ENCODE measurements at regions not wholly inside any gene's neighbourhood (a gene's known extent, or its start where the extent isn't known, plus 50 kb on each side); places are given as distances from the start of the nearest gene placed in this dataset.
"Not testable (repeated sequence)": the region's sequence is repeated elsewhere in the genome, so short reads cannot be mapped to it uniquely, and the experiment has no call there.

- no peak for DNase-seq (ENCODE audit: low spot score)
- Histone ChIP-seq H3K9me3 (no peaks in the 10 kb centered on the region), H3K36me3 (no peaks in the 10 kb centered on the region), H3K4me3 (no peak overlapping the region), H3K4me1 (replicated peaks) (no peaks in the 10 kb centered on the region), H3K27me3 (replicated peaks; ENCODE audit: insufficient read depth) (no peaks in the 10 kb centered on the region), H3K27ac (no peak overlapping the region)
- 81% methylated on average over 4 of the region's 4 CpGs for WGBS
- TF ChIP-seq POLR2AphosphoS5 (IDR thresholded peaks at IDR 0.05) (no peak), CTCF (IDR thresholded peaks at IDR 0.05) (no peak), POLR2A (IDR thresholded peaks at IDR 0.05) (no peak)
- intact Hi-C loops (cut with DNase I) = no loop called here
These were observed 197.9 kb downstream of the LPIN1 start for GRCh38 chr2:11944311-11944710.

- no peaks in the 10 kb centered on the region for H3K36me3 ChIP-seq
- no peak for DNase-seq (ENCODE audit: low spot score)
- H3K27me3 ChIP-seq (replicated peaks; ENCODE audit: insufficient read depth) = no peaks in the 10 kb centered on the region
- no peak overlapping the region for H3K4me3 ChIP-seq
- no peaks in the 10 kb centered on the region for H3K4me1 ChIP-seq (replicated peaks)
- intact Hi-C loops (cut with DNase I) = no loop called here
- TF ChIP-seq POLR2AphosphoS5 (IDR thresholded peaks at IDR 0.05) (no peak), POLR2A (IDR thresholded peaks at IDR 0.05) (no peak), CTCF (IDR thresholded peaks at IDR 0.05) (no peak)
- H3K27ac ChIP-seq = no peak overlapping the region
- no peaks in the 10 kb centered on the region for H3K9me3 ChIP-seq
- 91% methylated on average over 5 of the region's 5 CpGs for WGBS
These were observed 199.0 kb downstream of the LPIN1 start for GRCh38 chr2:11945139-11946126.

GRCh38 chr2:11947956-11948355, 201.5 kb downstream of the LPIN1 start:
- WGBS = 96% methylated on average over 4 of the region's 4 CpGs
- Histone ChIP-seq H3K27ac (no peak overlapping the region), H3K9me3 (no peaks in the 10 kb centered on the region), H3K36me3 (no peaks in the 10 kb centered on the region), H3K4me1 (replicated peaks) (no peaks in the 10 kb centered on the region), H3K27me3 (replicated peaks; ENCODE audit: insufficient read depth) (no peaks in the 10 kb centered on the region), H3K4me3 (no peak overlapping the region)
- intact Hi-C loops (cut with DNase I) = no loop called here
- no peak for DNase-seq (ENCODE audit: low spot score)
- no peak for TF ChIP-seq POLR2AphosphoS5 (IDR thresholded peaks at IDR 0.05)

DNA sequence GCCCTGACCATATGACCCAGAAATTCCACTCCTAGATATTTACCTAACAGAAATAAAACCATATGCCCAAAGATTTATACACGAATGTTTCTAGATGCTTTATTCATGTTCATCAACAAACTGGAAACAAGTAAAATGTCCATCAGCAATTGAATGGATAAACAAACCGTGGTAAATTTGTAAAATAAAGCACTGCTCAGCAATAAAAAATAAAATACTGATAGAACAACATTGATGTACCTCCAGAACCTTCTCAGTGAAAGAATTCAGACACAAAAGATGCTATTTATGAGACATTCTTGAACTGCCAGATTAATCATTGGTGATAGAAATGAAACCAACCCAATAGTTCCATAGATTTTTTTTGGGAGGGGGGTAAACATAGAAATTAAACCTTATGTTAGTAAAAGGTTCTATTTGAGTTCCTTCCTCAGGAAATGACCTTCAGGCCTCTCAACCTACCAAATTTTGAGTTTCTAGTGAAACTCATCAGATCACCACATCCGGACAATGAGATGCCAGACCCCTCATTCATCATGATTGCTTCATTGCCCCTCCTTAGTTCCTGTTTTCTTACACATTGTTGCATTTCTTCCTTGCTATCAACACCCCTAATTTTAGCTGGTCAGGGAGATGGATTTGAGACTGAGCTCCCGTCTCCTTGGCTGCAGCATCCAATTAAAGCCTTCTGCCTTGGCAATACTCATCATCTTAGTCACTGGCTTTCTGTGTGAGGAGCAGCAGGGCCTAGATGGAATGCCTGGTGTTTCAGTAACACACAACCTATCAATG, 203.5 kb downstream of the LPIN1 start:
- intact Hi-C loops (cut with DNase I) = no loop called here
- no peak for DNase-seq (ENCODE audit: low spot score)
- 66% methylated on average over 4 of the region's 4 CpGs for WGBS
- Histone ChIP-seq H3K27me3 (replicated peaks; ENCODE audit: insufficient read depth) (no peaks in the 10 kb centered on the region), H3K36me3 (no peaks in the 10 kb centered on the region), H3K27ac (no peak overlapping the region), H3K4me3 (no peak overlapping the region), H3K9me3 (no peaks in the 10 kb centered on the region), H3K4me1 (replicated peaks) (no peaks in the 10 kb centered on the region)
- TF ChIP-seq POLR2AphosphoS5 (IDR thresholded peaks at IDR 0.05) (no peak), POLR2A (IDR thresholded peaks at IDR 0.05) (no peak), CTCF (IDR thresholded peaks at IDR 0.05) (no peak)

DNA sequence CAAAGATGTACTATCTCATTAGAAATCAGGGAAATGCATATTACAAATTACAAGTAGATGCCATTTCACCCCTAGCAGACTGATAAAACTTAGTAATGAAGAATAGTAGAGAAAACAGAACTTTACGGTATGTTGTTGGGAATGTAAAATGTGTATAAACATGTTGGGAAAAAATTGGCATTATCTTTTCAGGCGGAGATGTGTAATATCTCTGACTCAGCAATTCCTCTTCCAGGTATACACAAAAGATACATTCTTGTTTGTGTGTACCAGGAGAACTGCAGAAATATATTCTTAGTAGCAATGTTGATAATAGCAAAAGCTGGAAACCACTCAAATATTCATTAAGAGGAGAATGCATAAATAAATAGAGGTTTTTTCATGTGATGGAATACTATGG, 204.5 kb downstream of the LPIN1 start:
- WGBS = 45% methylated on average over 2 of the region's 2 CpGs
- H3K36me3 ChIP-seq = no peaks in the 10 kb centered on the region
- H3K4me1 ChIP-seq (replicated peaks) = no peaks in the 10 kb centered on the region
- TF ChIP-seq POLR2AphosphoS5 (IDR thresholded peaks at IDR 0.05) (no peak), POLR2A (IDR thresholded peaks at IDR 0.05) (no peak), CTCF (IDR thresholded peaks at IDR 0.05) (no peak)
- intact Hi-C loops (cut with DNase I) = no loop called here
- DNase-seq (ENCODE audit: low spot score) = no peak
- no peaks in the 10 kb centered on the region for H3K27me3 ChIP-seq (replicated peaks; ENCODE audit: insufficient read depth)
- H3K27ac ChIP-seq = no peak overlapping the region
- no peak overlapping the region for H3K4me3 ChIP-seq
- no peaks in the 10 kb centered on the region for H3K9me3 ChIP-seq

GRCh38 chr2:11951492-11951891, 205.1 kb downstream of the LPIN1 start:
- H3K4me1 ChIP-seq (replicated peaks); H3K36me3 ChIP-seq; DNase-seq (ENCODE audit: low spot score); H3K9me3 ChIP-seq; intact Hi-C loops (cut with DNase I); H3K27ac ChIP-seq; H3K27me3 ChIP-seq (replicated peaks; ENCODE audit: insufficient read depth); H3K4me3 ChIP-seq: not testable (repeated sequence)
- WGBS = 90% methylated on average over 6 of the region's 6 CpGs
